ENCODE measurements at regions not wholly inside any gene's neighbourhood (a gene's known extent, or its start where the extent isn't known, plus 50 kb on each side); places are given as distances from the start of the nearest gene placed in this dataset.

DNA sequence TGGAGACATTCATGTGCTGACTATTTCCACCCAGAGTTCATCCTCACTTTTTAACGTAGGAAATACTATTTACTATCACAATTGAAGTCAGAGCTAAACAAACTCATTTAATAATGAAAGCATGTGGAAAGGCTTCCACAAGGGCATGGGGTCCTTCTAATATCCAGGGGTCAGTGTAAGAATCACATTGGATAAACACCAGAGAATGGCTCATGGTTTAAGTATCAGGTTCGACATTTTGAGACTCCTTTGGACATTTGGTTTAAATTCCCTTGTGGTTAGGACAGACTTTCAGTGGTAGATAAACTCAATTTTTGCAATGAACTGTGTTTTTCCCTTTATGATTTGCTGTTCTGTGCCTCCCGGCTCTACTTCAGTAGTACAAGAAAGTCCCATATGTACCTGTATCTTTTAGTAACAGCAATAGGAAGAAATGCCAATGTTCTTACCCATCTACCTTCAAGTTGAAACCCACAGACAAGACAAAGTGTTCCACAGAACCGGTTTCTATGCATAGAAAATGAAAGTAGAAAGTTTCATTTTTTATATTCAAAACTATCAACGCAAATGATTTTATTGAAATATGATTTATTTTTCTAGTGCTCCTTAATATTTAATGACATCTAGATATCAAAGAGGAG is 589.0 kb upstream of the FAM241A start:
- Mint-ChIP-seq H3K4me3 (no peak overlapping the region), H3K4me1 (ENCODE audit: low read depth) (no peaks in the 10 kb centered on the region), H3K9me3 (peaks cover 8% of the 10 kb centered on the region), H3K27me3 (ENCODE audit: low read depth) (no peaks in the 10 kb centered on the region), H3K36me3 (ENCODE audit: insufficient read depth) (no peaks in the 10 kb centered on the region)
- ATAC-seq (no peak), DNase-seq (no peak)

DNA sequence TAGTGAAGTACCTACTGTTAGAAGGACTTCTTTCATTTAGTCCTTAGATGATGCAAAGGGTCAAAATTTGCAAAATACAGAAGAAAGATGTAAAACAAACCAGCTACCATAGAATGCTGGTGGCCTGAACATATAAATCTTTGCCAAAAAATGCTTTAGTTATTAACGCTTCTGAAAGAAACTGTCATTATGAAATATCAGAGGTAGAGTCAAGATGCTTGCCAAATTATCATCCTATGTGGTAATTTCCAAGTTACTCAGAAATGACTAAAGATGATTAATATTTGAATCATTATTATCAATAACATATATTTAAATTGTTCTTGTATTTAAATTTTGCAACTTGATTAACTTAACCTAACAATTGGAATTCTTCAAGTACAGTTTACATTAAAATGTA is 588.4 kb upstream of the FAM241A start:
- ATAC-seq (no peak), DNase-seq (no peak)
- no peaks in the 10 kb centered on the region for H3K4me1 Mint-ChIP-seq (ENCODE audit: low read depth)
- H3K36me3 Mint-ChIP-seq (ENCODE audit: insufficient read depth), result no peaks in the 10 kb centered on the region
- peaks cover 10% of the 10 kb centered on the region for H3K9me3 Mint-ChIP-seq
- no peaks in the 10 kb centered on the region for H3K27me3 Mint-ChIP-seq (ENCODE audit: low read depth)
- H3K4me3 Mint-ChIP-seq, result no peak overlapping the region

DNA sequence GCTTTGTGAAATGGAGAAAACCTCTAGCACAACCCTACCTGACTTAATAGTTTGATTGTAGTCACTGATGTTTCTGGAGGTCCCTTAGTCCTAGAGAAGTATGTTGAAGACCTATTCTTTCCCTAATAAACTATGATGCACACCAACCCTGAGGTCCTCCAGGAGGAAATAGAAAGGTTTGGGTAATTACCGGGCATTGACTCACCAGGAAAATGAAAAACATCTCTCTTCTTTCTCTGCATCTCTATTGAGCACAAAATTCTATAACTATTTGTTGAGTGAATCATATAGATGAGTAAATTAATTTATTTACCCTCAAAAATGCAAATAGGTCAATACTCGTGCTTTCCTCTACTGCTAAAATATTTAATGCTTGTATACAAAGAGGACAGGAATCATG is 582.4 kb upstream of the FAM241A start:
- Mint-ChIP-seq H3K9me3 (peaks cover 19% of the 10 kb centered on the region), H3K36me3 (ENCODE audit: insufficient read depth) (no peaks in the 10 kb centered on the region), H3K4me3 (no peak overlapping the region), H3K4me1 (ENCODE audit: low read depth) (no peaks in the 10 kb centered on the region), H3K27me3 (ENCODE audit: low read depth) (no peaks in the 10 kb centered on the region)
- ATAC-seq, result no peak
- DNase-seq, result no peak

DNA sequence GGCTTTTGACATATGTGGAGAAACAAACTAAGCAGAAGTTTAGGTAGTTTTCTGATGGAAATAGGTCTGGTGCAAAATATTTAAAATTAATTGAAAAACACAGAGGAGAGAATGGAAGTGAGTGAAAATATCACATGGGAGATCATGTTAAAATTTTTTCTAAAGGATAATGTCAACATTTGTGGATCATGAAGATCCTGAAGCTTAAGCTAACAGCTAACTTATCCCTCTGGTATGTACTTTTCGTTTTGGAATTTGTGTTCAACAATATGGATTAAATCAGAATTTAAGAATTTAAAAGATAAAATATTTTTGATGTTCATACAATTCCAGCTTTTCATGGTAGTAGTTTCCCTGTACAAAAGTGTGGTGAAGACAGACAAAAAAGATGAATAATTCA is 572.8 kb upstream of the FAM241A start:
- H3K9me3 Mint-ChIP-seq, result peaks cover 3% of the 10 kb centered on the region
- no peaks in the 10 kb centered on the region for H3K36me3 Mint-ChIP-seq (ENCODE audit: insufficient read depth)
- DNase-seq, result no peak
- no peak for ATAC-seq
- no peak overlapping the region for H3K4me3 Mint-ChIP-seq
- no peaks in the 10 kb centered on the region for H3K27me3 Mint-ChIP-seq (ENCODE audit: low read depth)
- no peaks in the 10 kb centered on the region for H3K4me1 Mint-ChIP-seq (ENCODE audit: low read depth)

DNA sequence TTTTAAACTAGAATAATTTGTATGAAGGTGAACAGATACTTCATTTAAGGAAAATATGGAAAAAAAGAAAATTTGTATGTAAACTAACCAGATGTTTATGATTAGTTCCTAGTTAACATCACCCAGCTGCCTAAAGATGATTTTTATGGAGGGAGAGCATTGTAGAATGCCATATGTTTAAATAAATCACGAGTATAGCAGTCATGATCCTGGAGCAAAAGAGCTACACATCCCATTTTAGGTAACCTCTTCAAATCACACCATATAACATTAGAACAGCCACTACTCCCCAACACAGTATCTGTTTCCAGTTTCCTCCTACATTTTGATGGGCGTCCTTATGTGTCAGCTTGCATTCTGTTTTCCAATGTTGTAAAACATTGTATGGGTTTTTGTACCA is 571.9 kb upstream of the FAM241A start:
- Mint-ChIP-seq H3K27me3 (ENCODE audit: low read depth) (no peaks in the 10 kb centered on the region), H3K4me3 (no peak overlapping the region), H3K36me3 (ENCODE audit: insufficient read depth) (no peaks in the 10 kb centered on the region), H3K9me3 (peaks cover 3% of the 10 kb centered on the region), H3K4me1 (ENCODE audit: low read depth) (no peaks in the 10 kb centered on the region)
- ATAC-seq (no peak), DNase-seq (no peak)

DNA sequence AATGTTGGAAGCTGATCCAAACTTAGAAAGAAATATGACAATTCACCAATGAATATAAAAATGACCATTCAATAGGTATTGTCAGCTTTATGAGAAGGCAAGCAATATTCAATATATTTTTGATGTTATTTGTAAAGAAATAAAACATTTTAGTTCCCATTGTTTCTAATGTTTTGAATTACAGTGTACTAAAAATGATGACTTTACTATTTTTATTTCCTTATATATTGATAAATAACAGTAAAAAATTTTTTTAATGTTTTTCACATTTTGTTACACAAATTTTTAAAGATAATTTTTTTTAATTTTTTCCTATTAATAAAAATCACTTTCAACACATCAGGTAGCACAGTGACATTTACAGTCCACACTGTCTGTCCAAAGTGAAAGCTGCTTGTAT is 565.5 kb upstream of the FAM241A start:
- H3K36me3 Mint-ChIP-seq (ENCODE audit: insufficient read depth), result no peaks in the 10 kb centered on the region
- peaks cover 17% of the 10 kb centered on the region for H3K9me3 Mint-ChIP-seq
- DNase-seq (no peak), ATAC-seq (no peak)
- H3K4me3 Mint-ChIP-seq, result no peak overlapping the region
- no peaks in the 10 kb centered on the region for H3K4me1 Mint-ChIP-seq (ENCODE audit: low read depth)
- no peaks in the 10 kb centered on the region for H3K27me3 Mint-ChIP-seq (ENCODE audit: low read depth)

DNA sequence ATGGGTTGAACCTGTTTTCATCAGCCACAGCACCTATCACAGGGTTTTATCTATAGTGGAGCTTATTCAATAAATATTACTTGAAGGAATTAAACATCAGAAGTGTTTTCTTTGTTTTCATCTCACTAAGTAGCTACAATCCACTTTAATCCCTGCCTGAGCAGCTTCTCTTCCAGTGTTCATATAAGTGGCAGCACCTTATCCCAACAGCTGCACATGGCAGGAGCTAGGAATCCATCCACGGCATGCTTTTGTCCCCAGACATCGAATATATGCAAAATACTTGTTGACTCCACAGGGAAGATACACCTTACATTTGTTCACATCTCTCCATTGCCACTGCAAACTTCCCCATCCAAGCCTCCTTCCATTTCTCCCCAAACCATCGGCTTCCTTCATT is 549.8 kb upstream of the FAM241A start:
- Mint-ChIP-seq H3K27me3 (ENCODE audit: low read depth) (no peaks in the 10 kb centered on the region), H3K4me1 (ENCODE audit: low read depth) (no peaks in the 10 kb centered on the region), H3K36me3 (ENCODE audit: insufficient read depth) (no peaks in the 10 kb centered on the region), H3K4me3 (no peak overlapping the region), H3K9me3 (peaks cover 4% of the 10 kb centered on the region)
- ATAC-seq (no peak), DNase-seq (no peak)

DNA sequence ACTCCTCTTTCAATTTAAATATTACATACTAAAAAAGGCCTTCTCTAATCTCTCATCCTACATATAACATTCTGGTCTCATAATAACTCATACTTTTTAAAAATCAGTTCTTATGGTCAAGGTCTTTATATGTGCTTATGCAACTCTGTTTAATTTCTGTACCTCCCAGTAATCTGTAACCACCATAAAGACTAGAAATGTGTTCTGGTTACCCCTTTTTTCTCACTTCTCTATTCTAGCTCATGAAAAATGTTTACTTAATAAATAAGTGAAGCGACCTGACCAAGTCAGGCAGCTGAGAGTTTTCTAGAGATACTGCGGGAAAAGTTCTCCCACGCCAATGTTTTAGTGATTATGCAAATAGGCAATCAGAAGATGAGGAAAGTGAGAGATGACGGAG is 548.8 kb upstream of the FAM241A start:
- H3K9me3 Mint-ChIP-seq, result peaks cover 4% of the 10 kb centered on the region
- DNase-seq (no peak), ATAC-seq (no peak)
- H3K27me3 Mint-ChIP-seq (ENCODE audit: low read depth), result no peaks in the 10 kb centered on the region
- H3K36me3 Mint-ChIP-seq (ENCODE audit: insufficient read depth), result no peaks in the 10 kb centered on the region
- H3K4me1 Mint-ChIP-seq (ENCODE audit: low read depth), result no peaks in the 10 kb centered on the region
- H3K4me3 Mint-ChIP-seq, result no peak overlapping the region

DNA sequence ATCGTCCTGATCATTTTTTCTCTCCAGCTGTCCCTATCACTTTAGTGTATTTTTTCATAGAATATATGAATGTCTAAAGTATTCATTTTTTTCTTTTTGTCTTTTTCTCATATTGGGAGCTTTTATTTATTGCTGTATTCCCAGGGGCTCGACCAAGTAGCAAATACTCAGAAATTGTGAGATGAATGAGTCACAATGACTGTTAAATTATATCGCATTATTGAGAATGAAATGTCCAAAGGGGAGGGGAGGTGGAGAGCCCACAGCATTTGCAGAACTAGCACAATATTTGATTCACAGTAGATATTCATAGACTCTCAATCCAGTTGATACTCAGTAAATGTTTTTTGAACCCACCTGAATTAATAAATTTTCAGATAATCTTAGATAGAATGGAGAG is 543.6 kb upstream of the FAM241A start:
- Mint-ChIP-seq H3K27me3 (ENCODE audit: low read depth) (no peaks in the 10 kb centered on the region), H3K4me3 (no peak overlapping the region), H3K36me3 (ENCODE audit: insufficient read depth) (no peaks in the 10 kb centered on the region), H3K9me3 (peaks cover 4% of the 10 kb centered on the region), H3K4me1 (ENCODE audit: low read depth) (no peaks in the 10 kb centered on the region)
- DNase-seq (no peak), ATAC-seq (no peak)

DNA sequence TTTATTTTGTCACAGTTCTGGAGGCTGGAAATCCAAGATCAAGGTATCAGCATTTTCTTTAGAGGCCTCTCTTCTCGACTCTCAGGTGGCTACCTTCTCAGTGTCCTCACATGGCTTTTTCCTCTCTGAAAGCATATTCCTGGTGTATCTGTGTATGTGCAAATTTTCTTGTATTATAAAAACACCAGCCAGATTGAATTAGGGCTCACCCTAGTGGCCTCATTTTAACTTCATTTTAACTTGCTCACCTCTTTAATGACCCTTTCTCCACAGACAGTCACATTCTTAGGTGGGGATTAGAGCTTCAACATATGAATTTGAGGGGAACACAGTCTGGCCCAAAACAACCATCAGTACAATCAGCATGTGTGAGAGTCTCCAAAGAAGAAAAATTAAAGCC is 542.4 kb upstream of the FAM241A start:
- DNase-seq (no peak), ATAC-seq (no peak)
- no peaks in the 10 kb centered on the region for H3K27me3 Mint-ChIP-seq (ENCODE audit: low read depth)
- H3K36me3 Mint-ChIP-seq (ENCODE audit: insufficient read depth), result no peaks in the 10 kb centered on the region
- H3K4me3 Mint-ChIP-seq, result no peak overlapping the region
- peaks cover 4% of the 10 kb centered on the region for H3K9me3 Mint-ChIP-seq
- no peaks in the 10 kb centered on the region for H3K4me1 Mint-ChIP-seq (ENCODE audit: low read depth)

DNA sequence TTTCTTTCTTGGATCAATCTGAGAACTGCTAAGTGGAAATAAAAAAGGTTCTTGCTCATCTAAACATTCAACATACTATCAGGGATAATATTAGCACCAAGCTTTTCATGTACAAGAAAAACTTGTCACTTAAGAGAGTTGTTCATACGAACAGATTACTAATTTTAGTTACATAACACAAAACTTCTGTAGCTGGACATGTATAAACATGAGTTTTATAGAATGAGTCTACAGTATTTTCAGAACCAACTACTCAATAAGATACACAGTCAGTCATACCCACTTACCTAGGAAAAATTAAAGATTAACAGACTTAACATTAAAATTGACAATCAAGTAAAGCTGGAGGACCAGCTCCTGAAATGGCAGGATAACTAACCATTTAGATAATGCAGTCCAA is 540.1 kb upstream of the FAM241A start:
- no peak overlapping the region for H3K4me3 Mint-ChIP-seq
- no peaks in the 10 kb centered on the region for H3K4me1 Mint-ChIP-seq (ENCODE audit: low read depth)
- ATAC-seq (no peak), DNase-seq (no peak)
- no peaks in the 10 kb centered on the region for H3K36me3 Mint-ChIP-seq (ENCODE audit: insufficient read depth)
- no peaks in the 10 kb centered on the region for H3K27me3 Mint-ChIP-seq (ENCODE audit: low read depth)
- peaks cover 4% of the 10 kb centered on the region for H3K9me3 Mint-ChIP-seq

DNA sequence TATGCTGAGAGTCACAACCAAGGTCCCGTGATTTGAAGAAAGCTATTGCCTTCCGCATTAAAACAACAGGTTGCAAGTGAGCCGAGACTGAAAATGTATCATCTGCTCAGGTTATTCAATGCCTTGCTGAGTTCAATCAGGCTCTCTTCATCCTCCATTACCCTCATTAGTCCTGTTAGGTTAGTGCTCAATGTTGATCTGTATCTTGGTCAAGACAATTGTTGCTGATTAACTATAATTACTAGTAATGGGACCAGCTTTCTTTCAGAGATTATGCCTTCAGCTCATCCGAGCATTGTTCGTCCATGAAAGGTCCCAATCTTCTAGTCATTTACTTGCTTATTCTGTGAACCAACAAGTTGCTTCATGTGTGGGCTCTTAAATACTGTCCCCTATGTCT is 534.6 kb upstream of the FAM241A start:
- Mint-ChIP-seq H3K4me1 (ENCODE audit: low read depth) (no peaks in the 10 kb centered on the region), H3K4me3 (no peak overlapping the region), H3K27me3 (ENCODE audit: low read depth) (no peaks in the 10 kb centered on the region), H3K9me3 (no peaks in the 10 kb centered on the region), H3K36me3 (ENCODE audit: insufficient read depth) (no peaks in the 10 kb centered on the region)
- DNase-seq, result no peak
- ATAC-seq, result no peak

DNA sequence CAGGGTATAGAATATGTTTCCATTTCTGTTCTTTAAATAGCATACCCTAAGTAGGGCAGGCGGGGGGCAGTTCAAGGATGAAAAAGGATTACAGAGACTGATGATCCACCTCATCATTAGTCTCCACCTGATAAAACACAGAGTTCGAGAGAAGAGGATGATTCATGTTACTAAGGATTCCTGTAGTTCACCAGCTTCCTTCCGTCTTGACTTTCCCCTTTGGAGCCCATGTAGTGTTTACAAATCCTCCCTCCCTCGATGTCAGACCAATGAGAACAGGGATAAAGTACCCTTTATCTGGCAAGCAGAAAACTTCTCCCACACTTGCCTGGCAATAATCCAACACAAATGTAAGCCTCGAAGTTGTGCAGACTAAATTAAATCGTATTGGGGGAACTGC is 526.3 kb upstream of the FAM241A start:
- Mint-ChIP-seq H3K4me3 (no peak overlapping the region), H3K4me1 (ENCODE audit: low read depth) (no peaks in the 10 kb centered on the region), H3K27me3 (ENCODE audit: low read depth) (no peaks in the 10 kb centered on the region), H3K9me3 (no peaks in the 10 kb centered on the region), H3K36me3 (ENCODE audit: insufficient read depth) (no peaks in the 10 kb centered on the region)
- ATAC-seq (no peak), DNase-seq (no peak)

DNA sequence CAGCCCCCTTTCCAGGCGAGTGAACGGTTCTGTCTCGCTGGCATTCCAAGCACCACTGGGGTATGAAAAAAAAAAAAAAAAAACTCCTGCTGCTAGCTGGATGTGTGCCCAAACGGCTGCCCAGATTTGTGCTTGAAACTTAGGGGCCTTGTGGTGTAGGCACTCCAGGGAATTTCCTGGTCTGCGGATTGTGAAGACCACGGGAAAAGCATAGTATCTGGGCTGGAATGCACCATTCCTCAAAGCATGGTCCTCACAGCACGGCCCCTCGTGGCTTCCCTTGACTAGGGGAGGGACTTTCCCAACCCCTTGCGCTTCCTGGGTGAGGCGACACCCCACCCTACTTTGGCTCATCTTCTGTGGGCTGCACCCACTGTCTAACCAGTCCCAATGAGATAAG is 516.8 kb upstream of the FAM241A start:
- Mint-ChIP-seq H3K9me3 (no peaks in the 10 kb centered on the region), H3K36me3 (ENCODE audit: insufficient read depth) (no peaks in the 10 kb centered on the region), H3K4me1 (ENCODE audit: low read depth) (no peaks in the 10 kb centered on the region), H3K4me3 (no peak overlapping the region), H3K27me3 (ENCODE audit: low read depth) (no peaks in the 10 kb centered on the region)
- DNase-seq (no peak), ATAC-seq (no peak)

DNA sequence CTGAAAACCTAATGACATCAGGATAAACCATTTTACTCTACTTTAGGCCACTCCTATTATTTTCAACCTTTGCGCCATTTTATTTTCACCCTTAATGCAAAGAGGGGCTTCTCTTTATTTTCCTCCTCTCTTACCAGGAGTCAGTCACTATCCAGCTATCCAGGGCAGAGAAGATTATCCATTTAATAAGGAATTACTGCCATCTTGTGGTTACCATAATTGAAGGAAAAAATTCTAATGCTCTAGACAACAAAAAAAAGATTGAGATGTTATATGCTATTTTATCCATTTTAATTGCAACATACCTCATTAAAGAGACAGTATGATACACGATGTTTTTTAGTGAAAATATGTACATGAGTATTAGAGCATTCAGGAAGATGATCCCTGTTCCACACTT is 514.5 kb upstream of the FAM241A start:
- H3K36me3 Mint-ChIP-seq (ENCODE audit: insufficient read depth), result no peaks in the 10 kb centered on the region
- no peaks in the 10 kb centered on the region for H3K4me1 Mint-ChIP-seq (ENCODE audit: low read depth)
- no peak overlapping the region for H3K4me3 Mint-ChIP-seq

More for the DNA sequence above, 514.5 kb upstream of the FAM241A start:
- DNase-seq, result no peak
- no peaks in the 10 kb centered on the region for H3K9me3 Mint-ChIP-seq
- ATAC-seq, result no peak
- H3K27me3 Mint-ChIP-seq (ENCODE audit: low read depth), result no peaks in the 10 kb centered on the region
